Bronchial epithelial cell (primary cell): ENCODE measurements at regions not wholly inside any gene's neighbourhood (a gene's known extent, or its start where the extent isn't known, plus 50 kb on each side); places are given as distances from the start of the nearest gene placed in this dataset.

Source experiments
- DNase-seq: peaks from one replicate; pipeline ENCODE4 v3.0.0-alpha.2; 2010; ENCODE audit warnings: low read depth
- FAIRE-seq: peaks from 2 replicates; lab custom pipeline; 2011; peaks lifted over from hg19 to GRCh38; lab: Jason Lieb, UNC
- H3K27me3 ChIP-seq: 2 replicates; pipeline ENCODE4 v1.5.1; 2011; ENCODE audit warnings: low read length; ENCODE audit not compliant: control insufficient read depth, insufficient read depth
- H3K36me3 ChIP-seq: 2 replicates; pipeline ENCODE4 v1.5.1; 2011; ENCODE audit warnings: low read length; ENCODE audit not compliant: control insufficient read depth, insufficient read depth
- H3K4me3 ChIP-seq: 2 replicates; pipeline ENCODE4 v1.5.1; 2011; ENCODE audit warnings: mild to moderate bottlenecking, low read depth, low read length, control low read depth
- CTCF ChIP-seq: IDR thresholded peaks from 2 replicates; pipeline ENCODE4 v1.5.1; 2011; ENCODE audit warnings: mild to moderate bottlenecking, moderate library complexity, low read length, control low read depth, inconsistent platforms; ENCODE audit not compliant: insufficient read depth, severe bottlenecking

GRCh38 chr4:35649011-35649410, 595.3 kb downstream of the ARAP2 start:
- TF ChIP-seq CTCF, result no peak
- Histone ChIP-seq H3K27me3 (no peaks in the 10 kb centered on the region), H3K36me3 (no peaks in the 10 kb centered on the region), H3K4me3 (no peak overlapping the region)
- no peak for DNase-seq
- FAIRE-seq, result no peak

- no peak overlapping the region for H3K4me3 ChIP-seq
- TF ChIP-seq CTCF, result no peak
- no peaks in the 10 kb centered on the region for H3K36me3 ChIP-seq
- DNase-seq (no peak), FAIRE-seq (no peak)
- no peaks in the 10 kb centered on the region for H3K27me3 ChIP-seq
These were observed 594.5 kb downstream of the ARAP2 start for GRCh38 chr4:35649778-35650177.

- TF ChIP-seq CTCF, result no peak
- DNase-seq (no peak), FAIRE-seq (no peak)
- Histone ChIP-seq H3K36me3 (no peaks in the 10 kb centered on the region), H3K27me3 (no peaks in the 10 kb centered on the region), H3K4me3 (no peak overlapping the region)
These were observed 592.1 kb downstream of the ARAP2 start for GRCh38 chr4:35652197-35652596.

GRCh38 chr4:35653451-35653850, 590.9 kb downstream of the ARAP2 start:
- no peaks in the 10 kb centered on the region for H3K36me3 ChIP-seq
- H3K4me3 ChIP-seq, result no peak overlapping the region
- FAIRE-seq, result no peak
- no peak for DNase-seq
- H3K27me3 ChIP-seq, result no peaks in the 10 kb centered on the region
- no peak for TF ChIP-seq CTCF

GRCh38 chr4:35673137-35673536, 571.2 kb downstream of the ARAP2 start:
- no peak overlapping the region for H3K4me3 ChIP-seq
- no peak for DNase-seq
- TF ChIP-seq CTCF, result no peak
- no peaks in the 10 kb centered on the region for H3K27me3 ChIP-seq
- no peak for FAIRE-seq
- no peaks in the 10 kb centered on the region for H3K36me3 ChIP-seq

- no peak for TF ChIP-seq CTCF
- no peak for FAIRE-seq
- Histone ChIP-seq H3K4me3 (no peak overlapping the region), H3K27me3 (no peaks in the 10 kb centered on the region), H3K36me3 (no peaks in the 10 kb centered on the region)
- peak; percentile 12 for DNase-seq
These were observed 559.6 kb downstream of the ARAP2 start for GRCh38 chr4:35684755-35685154.
